ENCODE measurements at regions not wholly inside any gene's neighbourhood (a gene's known extent, or its start where the extent isn't known, plus 50 kb on each side); places are given as distances from the start of the nearest gene placed in this dataset.

DNA sequence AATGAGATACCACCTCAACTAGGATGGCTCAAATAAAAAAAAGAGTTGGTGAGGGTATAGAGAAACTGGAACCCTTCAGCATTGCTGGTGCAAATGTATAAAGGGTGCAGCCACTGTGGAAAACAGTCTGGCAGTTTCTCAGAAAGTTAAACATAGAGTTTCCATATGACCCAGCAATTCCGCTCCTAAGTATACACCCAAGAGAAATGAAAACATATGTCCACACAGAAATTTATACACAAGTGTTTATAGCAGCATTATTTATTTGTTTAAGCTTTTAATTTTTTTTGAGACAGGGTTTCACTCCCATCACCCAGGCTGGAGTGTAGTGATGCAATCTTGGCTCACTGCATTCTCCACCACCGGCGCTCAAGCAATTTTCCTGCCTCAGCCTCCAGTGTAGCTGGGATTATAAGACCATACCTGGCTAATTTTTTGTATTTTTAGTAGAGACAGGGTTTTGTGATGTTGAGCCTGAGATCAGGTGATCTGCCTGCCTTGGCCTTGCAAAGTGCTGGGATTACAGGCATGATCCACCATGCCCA lies 118.2 kb upstream of the KIF5B start:
- no peak for DNase-seq (ENCODE audit: low read depth in 3 of 3, low spot score in 2 of 3)

DNA sequence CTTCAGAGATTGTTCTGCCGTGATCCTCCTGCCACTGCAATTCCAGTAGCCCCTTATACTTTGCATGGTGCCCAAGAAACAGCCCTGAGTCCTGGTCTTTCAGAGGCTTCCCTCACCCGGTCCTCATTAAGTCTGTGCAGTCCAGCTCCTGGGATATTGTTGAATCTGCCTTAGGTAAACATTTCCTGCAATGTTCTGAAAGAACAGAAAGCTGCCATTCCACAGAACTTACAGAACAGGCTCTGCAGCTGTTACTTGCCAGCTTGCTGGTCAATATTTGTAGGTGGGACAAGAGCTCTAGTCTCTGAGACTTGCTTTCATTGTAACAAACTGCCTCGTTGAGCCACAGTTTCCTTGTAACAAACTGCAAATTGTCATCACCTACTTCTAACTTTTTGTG lies 115.0 kb upstream of the KIF5B start:
- no peak for DNase-seq (ENCODE audit: low read depth in 3 of 3, low spot score in 2 of 3)

DNA sequence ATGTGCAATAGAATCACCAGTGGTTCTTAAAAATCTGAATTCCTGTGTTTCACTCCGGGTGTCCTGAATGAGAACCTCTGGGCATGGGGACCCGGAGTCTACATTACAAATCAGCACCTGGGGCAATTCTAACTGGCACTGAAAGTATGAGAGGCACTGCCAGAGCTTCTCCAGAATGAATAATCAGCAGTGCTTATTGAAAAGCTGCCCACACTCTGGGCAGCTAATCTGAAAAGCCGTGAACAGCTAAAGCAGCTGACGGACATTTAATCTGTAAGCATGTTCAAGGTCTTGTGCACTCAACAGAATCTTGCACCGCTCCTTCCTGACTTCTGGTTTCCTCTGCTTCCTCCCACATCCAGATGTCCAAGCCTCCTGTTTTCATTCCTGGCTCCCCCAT lies 113.3 kb upstream of the KIF5B start:
- no peak for DNase-seq (ENCODE audit: low read depth in 3 of 3, low spot score in 2 of 3)

DNA sequence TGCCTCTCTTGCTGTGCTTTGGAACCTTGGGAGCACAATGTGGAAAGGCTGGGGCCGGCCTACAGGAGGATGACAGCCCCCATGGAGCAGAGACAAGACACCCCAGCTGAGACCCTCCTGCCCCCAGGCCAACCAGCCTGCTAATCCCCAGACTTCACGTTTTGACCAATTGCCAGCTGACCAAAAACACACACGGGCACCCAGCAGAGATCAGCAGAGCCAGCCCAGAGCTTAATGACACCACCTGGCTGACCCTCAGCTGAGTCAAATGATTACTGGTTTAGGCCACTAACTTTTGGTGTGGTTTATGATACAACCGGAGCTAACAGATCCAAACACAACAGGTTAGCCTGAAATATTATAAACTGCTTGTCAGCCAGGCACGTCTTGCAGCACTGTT lies 111.2 kb upstream of the KIF5B start:
- no peak for DNase-seq (ENCODE audit: low read depth in 3 of 3, low spot score in 2 of 3)

DNA sequence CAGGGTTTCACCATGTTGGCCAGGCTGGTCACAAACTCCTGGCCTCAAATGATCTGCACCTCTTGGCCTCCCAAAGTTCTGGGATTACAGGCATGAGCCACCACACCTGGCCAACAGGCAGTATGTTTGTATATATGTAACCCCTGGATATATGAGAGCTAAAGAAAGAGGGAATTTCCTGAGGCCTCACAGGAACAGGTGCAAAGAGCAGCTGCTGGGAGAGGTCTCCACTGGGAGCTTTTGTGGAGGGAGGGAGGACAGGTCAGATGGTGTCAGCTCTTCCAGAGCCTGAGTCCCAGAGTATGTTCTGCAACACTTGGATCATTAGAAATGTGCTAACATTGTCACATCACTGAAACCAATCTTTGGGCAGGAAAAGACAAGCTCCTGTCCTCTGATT lies 110.1 kb upstream of the KIF5B start:
- DNase-seq (ENCODE audit: low read depth in 3 of 3, low spot score in 2 of 3) = no peak

DNA sequence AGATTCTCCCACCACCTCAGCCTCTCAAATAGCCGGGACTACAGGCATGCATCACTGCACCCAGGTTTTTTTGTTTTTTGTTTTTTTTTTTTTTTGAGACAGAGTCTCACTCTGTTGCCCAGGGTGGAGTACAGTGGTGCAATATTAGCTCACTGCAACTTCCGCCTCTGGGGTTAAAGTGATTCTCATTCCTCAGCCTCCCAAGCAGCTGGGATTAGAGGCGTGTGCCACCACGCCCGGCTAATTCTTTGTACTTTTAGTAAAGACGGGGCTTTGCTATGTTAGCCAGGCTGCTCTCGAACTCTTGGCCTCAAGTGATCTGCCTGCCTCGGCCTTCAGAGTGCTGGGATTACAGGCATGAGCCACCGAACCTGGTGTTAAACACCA lies 107.5 kb upstream of the KIF5B start:
- DNase-seq (ENCODE audit: low read depth in 3 of 3, low spot score in 2 of 3) = no peak

DNA sequence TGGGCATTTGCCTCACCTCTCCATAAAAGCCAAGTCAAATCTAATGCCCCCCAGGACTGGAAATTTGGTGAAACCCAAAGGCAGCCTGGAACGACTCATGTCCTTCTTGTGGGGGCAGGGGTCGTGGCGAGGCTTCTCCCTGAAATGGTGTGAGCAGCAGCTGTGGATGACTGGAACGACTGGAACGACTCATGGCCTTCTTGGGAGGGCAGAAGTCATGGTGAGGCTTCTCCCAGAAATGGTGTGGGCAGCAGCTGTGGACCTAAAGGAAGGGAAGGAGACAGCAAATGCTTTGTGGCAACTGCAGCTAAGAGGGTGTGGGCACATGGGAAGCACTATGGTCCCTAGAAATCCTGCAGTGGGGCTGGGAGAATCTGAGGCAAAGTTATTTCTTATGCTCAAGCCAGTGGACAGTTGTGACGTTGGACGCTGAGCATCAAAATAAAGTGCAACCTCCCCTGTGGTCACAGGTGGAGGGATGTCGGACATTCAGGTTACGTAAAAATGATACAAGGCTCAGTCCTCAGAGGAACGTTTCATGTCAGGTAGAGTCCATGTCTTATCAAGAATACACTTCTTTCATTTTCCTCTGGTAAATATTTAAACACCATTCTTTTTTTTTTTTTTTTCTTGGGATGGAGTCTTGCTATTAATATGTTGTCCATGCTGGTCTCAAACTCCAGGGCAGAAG lies 107.0 kb upstream of the KIF5B start:
- no peak for DNase-seq (ENCODE audit: low read depth in 3 of 3, low spot score in 2 of 3)

DNA sequence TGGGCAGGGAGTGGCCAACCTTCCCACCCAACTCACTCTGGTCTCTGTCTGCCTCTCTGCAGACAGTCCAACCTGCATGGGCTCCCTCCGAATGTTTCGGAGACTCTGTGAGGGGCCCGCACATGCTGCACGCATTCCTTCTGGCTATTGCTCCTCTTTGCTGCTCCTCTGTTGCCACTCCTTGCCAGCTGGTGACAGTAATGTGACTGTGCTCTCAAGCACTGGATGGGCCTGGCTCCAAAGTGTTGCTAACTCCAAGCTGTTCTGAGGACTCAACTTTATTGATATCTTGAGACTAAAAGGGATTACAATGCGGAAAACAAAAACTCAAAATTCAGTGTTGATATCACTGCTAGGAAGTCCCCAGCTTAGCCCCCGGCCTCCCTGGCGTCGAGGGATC lies 105.4 kb upstream of the KIF5B start:
- no peak for DNase-seq (ENCODE audit: low read depth in 3 of 3, low spot score in 2 of 3)

DNA sequence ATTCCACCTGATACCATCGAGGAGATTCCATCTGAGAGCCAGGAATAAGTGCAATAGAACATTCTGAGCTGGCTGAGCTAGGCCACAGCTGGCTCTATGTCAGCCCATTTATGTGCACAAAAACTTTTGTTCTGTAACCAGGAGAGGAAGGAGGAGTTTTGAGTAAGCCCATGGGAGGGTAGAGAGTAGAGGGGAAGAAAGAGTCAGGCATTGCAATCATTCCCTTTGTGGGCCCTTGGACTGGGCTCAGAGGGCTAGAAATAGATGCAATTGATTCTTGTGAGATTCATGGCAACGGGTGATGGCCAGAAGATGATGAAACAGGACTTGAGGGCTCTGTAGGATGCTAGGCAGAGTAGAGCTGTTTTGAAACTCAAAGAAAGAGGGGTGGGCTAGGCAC lies 104.6 kb upstream of the KIF5B start:
- DNase-seq (ENCODE audit: low read depth in 3 of 3, low spot score in 2 of 3) = no peak

DNA sequence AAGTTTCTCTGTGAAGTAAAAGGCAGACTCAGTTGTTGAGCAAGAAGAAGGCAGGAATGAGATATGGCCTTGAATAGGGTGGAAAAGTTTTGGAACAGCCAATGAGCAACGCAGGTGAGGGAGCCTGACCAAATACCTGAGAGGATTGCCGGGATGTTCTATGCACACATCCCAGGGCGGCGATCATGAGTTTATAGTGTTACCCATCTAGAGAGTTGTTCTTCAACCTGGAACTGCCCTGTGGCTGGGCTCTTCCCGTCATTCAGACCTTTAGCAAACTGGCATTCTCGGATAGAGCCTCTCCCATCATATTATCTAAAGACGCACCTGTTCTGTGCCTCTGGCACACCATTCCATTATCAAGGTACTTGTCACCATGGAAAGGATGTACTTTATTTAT lies 103.0 kb upstream of the KIF5B start:
- no peak for DNase-seq (ENCODE audit: low read depth in 3 of 3, low spot score in 2 of 3)

DNA sequence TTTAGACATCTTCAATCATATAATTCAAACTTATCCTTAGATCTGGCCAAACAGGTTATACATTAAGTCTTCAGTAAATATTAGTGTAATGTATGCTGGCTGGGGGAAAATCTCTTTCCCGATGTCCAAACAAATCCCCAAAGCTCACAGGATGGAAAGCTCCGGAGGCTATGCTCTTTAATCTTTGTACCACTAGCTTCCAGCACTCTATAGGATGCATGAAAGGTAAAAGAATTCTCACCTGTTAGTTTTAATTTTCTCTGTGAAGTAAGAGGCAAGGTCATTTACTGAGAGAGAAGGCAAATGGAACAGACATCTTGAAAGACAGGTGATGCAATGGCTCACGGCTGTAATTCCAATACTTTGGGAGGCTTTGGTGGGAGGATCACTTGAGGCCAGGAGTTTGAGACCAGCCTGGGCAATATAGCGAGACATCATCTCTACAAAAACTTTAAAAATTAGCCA lies 99.8 kb upstream of the KIF5B start:
- no peak for DNase-seq (ENCODE audit: low read depth in 3 of 3, low spot score in 2 of 3)

DNA sequence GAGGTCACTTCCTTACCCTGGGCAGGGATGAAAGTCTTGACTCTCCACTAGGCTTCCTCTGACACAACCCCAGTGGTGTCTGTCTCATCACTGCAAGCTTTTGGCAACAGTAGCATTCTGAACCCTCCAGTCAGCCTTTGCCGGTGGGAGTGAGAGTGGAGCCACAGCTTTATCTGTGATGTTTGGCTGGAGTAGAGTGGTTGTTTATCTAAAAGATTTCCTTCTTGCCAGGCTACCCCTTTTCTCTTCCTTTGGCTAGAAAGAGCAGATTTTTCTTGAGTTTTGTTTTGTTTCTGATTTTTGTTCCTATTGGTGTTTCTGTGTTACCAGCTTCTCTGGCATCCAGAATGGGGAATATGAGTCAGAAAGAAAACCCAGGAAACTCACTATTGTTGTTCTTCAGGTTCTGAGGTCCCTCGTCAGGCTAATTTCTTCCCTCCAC lies 98.9 kb upstream of the KIF5B start:
- no peak for DNase-seq (ENCODE audit: low read depth in 3 of 3, low spot score in 2 of 3)

DNA sequence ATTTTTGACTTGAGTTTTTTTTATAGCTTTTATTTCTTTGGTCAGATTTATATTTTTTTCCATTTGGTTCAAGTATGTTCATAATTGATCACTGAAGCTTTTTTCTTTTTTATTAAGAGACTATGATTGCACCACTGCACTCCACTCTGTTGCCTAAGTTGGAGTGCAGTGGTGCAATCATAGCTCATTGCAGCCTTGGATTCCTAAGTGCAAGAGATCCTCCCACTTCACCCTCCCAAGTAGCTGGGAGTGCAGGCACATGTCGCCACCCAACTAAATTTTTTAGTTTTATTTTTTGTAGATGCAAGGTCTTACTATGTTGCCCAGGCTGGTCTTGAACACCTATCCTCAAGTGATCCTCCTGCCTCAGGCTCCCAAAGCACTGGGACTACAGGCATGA lies 97.7 kb upstream of the KIF5B start:
- no peak for DNase-seq (ENCODE audit: low read depth in 3 of 3, low spot score in 2 of 3)

DNA sequence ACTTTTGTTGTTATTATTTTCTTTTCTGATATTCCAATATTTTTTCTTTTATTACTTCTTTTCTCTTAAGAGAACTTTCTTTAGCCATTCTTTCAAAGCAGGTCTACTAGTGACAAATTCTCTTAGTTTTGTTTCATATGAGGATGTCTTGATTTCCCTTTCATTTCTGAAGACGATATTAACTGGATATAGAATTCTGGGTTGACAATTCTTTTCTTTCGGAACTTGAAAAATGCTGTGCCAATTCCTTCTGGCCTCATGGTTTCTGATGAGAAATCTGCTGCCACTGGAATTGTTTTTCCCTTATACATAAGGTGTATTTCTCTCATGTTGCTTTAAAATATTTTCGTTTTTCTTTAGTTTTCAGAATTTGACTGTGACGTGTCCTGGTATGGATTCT lies 97.0 kb upstream of the KIF5B start:
- DNase-seq (ENCODE audit: low read depth in 3 of 3, low spot score in 2 of 3) = no peak

DNA sequence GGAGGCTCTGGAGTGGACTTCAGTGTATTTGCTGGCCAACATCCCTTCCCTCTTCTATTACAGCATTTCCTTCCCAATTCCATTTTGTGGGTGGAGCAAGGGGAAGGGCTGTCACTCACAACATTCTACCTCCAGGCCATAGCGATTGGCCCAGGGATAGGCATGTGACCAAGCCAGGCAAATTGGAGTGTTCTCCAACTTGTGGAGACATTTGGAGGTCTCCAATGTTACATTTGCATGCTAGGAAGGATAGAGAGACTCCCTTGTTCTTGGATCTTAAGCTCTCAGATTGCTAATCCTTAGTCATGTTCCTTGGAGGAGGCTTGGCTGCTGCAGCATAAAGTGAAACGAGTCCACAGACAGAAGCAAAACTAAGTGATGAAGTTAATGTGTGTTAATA lies 95.6 kb upstream of the KIF5B start:
- no peak for DNase-seq (ENCODE audit: low read depth in 3 of 3, low spot score in 2 of 3)

DNA sequence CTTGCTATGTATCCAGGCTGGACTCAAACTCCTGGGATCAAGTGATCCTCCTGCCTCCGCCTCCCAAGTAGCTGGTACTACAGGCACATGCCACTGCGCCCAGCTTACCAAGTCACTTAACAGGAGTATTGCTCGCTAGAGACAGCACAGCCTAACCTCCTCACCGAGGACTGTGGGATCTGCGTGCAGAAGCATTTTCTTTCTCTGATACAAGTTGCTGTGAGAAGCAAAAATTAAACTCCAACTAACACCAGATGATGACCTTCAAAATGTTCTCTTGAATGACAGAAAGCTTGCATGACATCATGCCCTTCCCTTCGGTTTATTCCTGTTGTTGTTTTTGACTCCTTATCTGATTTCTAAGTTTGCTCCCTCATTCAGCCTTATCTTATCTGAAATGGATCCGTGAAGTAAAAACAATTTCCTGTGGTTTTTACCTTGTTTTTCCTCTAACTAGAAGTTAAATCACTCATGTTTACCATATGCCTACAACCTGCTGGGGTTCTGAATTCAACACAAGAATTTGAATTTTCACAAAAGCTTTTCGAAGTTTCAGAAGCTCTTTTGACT lies 94.4 kb upstream of the KIF5B start:
- no peak for DNase-seq (ENCODE audit: low read depth in 3 of 3, low spot score in 2 of 3)

DNA sequence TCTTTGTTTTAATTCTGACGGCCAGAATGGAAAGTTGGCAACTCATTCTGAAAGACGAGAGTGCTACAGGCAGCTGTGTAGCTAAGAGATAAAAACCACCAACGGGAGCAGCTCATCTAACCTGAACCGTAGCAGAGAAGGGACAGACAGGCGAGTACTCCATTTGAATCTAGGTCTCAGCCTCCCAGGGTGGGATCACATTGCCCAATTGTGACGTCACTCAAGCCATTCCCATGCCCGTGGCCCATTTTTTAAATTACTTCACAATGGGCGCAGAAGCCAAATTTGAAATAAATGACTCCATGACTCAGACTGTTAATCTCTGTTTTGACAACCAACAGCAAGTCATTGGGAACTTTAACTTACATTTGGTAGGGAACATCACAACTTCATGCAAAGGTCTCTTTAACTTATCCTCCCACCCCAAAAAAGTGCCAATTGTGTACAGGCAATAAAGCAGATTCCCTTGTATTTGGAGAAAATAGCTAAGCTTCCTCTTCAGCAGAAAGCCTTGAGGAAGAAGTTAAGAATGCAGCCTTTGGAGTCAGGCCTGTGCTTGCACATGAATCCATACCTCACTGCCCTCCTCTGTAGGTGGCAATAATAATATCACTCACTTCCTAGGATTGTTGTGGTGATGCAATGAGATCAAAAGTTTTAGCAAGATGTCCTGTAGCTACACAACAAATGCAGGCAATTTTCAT lies 93.2 kb upstream of the KIF5B start:
- DNase-seq (ENCODE audit: low read depth in 3 of 3, low spot score in 2 of 3) = no peak

DNA sequence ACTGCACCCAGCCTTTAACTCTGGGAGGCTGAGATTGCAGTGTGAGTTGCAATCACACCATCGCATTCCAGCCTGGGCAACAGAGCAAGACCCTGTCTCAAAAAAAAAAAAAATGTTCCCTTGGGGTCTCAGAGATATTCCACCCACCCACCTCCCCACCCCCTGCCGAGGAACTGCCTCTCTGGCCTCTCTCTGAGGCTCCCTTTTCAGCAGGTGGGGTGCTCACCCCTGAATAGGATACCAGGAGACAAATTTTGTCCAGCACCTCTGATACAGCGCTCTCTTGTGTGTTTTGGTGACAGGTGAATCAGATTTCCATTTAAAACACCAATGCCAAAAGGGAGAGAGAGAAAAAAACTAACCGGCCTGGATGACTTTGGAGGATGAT lies 92.6 kb upstream of the KIF5B start:
- DNase-seq (ENCODE audit: low read depth in 3 of 3, low spot score in 2 of 3) = no peak

DNA sequence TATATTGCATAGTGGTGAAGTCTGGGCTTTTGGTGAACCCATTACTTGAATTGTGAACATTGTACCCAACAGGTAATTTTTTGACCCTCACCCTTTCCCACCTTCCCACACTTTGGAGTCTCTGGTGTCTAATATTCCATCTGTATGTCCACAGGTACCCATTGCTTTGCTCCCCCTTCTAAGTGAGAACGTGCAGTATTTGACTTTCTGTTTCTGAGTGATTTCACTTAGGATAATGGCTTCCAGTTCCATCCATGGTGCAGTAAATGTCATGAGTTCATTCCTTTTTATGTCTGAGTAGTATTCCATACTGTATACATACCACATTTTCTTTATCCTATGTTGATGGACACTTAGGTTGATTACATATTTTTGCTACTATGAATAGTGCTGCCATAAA lies 91.5 kb upstream of the KIF5B start:
- DNase-seq (ENCODE audit: low read depth in 3 of 3, low spot score in 2 of 3) = no peak

DNA sequence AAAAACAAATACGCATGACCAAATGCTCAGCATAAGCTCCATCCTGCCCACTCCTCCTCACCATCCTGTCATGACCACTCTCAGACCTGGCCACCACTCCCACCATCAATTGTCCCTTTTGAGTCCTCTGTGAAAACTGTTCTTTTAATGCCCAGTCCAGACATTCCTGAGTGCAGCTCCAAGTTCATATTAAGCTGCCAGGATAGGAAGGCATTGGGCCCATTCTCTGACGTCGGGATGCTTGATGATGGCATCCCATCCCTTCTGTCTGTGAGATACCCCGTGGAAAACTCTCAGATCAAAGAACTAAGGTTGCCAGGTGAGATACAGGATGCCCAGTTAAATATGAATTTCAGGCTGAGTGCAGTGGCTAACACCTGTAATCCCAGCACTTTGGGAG lies 89.9 kb upstream of the KIF5B start:
- DNase-seq (ENCODE audit: low read depth in 3 of 3, low spot score in 2 of 3) = no peak

DNA sequence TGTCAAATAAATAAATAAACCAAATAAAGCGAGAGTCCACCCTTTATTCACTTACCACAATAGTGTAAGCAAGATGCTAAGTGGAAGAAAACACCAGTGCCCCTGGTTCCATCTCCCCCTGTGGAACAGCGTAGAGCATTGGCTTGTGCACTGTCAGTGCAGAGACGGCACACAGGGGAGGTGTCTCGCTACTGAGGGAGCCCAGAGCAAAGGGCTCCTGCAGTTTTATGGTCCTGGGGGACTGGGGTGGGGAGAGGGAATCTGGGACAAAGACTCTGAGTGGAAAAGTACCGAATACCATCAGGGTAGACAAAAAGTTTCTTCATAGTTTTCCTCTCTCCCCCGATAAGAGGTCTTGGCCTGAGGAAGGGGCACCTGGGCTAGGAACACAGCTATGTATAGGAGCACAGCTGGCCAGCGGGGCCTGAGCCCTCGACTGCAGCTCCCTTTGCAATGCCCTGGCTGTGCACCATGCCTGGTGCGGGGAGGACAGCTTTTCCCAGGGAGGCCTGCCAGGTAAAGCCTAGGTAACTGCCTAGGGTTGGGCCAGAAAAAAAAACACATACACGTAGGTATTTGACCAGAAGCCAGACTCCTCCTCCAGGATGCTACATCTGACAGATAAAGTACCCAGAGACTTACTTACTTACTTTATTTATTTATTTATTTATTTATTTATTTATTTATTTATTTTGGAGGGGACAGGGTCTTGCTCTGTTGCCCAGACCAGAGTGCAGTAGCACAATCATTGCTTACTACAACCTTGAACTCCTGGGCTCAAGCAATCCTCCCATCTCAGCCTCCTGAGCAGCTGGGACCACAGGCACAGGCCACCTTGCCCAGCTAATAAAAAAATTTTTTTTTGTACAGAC lies 88.8 kb upstream of the KIF5B start:
- no peak for DNase-seq (ENCODE audit: low read depth in 3 of 3, low spot score in 2 of 3)

Data from right renal cortex interstitium (tissue), 3 donors.